HG02938 (cell line): ENCODE measurements at regions not wholly inside any gene's neighbourhood (a gene's known extent, or its start where the extent isn't known, plus 50 kb on each side); places are given as distances from the start of the nearest gene placed in this dataset.

Source experiments
- ATAC-seq: cut with Tn5 transposase; IDR thresholded peaks from one replicate; pipeline ENCODE4 v1.9.1; 2021; ENCODE audit warnings: mild to moderate bottlenecking, moderate library complexity; ENCODE audit not compliant: unreplicated experiment

- no peak for ATAC-seq
Measured at GRCh38 chr18:30376515-30376914, 666.0 kb downstream of the DSC3 start.

GRCh38 chr18:30361864-30362540 is 680.5 kb downstream of the DSC3 start:
- no peak for ATAC-seq

- ATAC-seq = no peak
Measured at GRCh38 chr18:30359521-30359920, 683.0 kb downstream of the DSC3 start.

- no peak for ATAC-seq
Measured at GRCh38 chr18:30358555-30358954, 684.0 kb downstream of the DSC3 start.

GRCh38 chr18:30352551-30353168 is 689.9 kb downstream of the DSC3 start:
- ATAC-seq = no peak

- no peak for ATAC-seq
Measured at GRCh38 chr18:30350263-30350662, 692.3 kb downstream of the DSC3 start.

- ATAC-seq = no peak
Measured at GRCh38 chr18:30343090-30343489, 699.5 kb downstream of the DSC3 start.

GRCh38 chr18:30342675-30343074 is 699.9 kb downstream of the DSC3 start:
- ATAC-seq = no peak

- no peak for ATAC-seq
Measured at GRCh38 chr18:30334781-30335180, 707.8 kb downstream of the DSC3 start.

- no peak for ATAC-seq
Measured at GRCh38 chr18:30333310-30333709, 709.2 kb downstream of the DSC3 start.

GRCh38 chr18:30328839-30329238 is 713.7 kb downstream of the DSC3 start:
- ATAC-seq = no peak

- no peak for ATAC-seq
Measured at GRCh38 chr18:30302181-30302580, 740.4 kb downstream of the DSC3 start.

GRCh38 chr18:30298769-30299168 is 743.8 kb downstream of the DSC3 start:
- no peak for ATAC-seq

GRCh38 chr18:30288662-30289414 is 753.7 kb downstream of the DSC3 start:
- ATAC-seq = no peak

- no peak for ATAC-seq
Measured at GRCh38 chr18:30280861-30281470, 761.6 kb downstream of the DSC3 start.

GRCh38 chr18:30280186-30280585 is 762.4 kb downstream of the DSC3 start:
- ATAC-seq = no peak

GRCh38 chr18:30277676-30278075 is 764.9 kb downstream of the DSC3 start:
- ATAC-seq = no peak

GRCh38 chr18:30271716-30272115 is 770.8 kb downstream of the DSC3 start:
- no peak for ATAC-seq

GRCh38 chr18:30265190-30265589 is 777.4 kb downstream of the DSC3 start:
- ATAC-seq = no peak

- ATAC-seq = no peak
Measured at GRCh38 chr18:30254331-30254730, 788.2 kb downstream of the DSC3 start.

GRCh38 chr18:30248056-30248455 is 794.5 kb downstream of the DSC3 start:
- ATAC-seq = no peak
